GM19395 (cell line): ENCODE measurements at regions not wholly inside any gene's neighbourhood (a gene's known extent, or its start where the extent isn't known, plus 50 kb on each side); places are given as distances from the start of the nearest gene placed in this dataset.
"Not testable (repeated sequence)": the region's sequence is repeated elsewhere in the genome, so short reads cannot be mapped to it uniquely, and the experiment has no call there.

Experiments
- ATAC-seq: cut with Tn5 transposase; IDR thresholded peaks from one replicate; pipeline ENCODE4 v1.9.1; 2021; ENCODE audit warnings: mild to moderate bottlenecking, moderate library complexity; ENCODE audit not compliant: unreplicated experiment

- ATAC-seq, result not testable (repeated sequence)
Measured at GRCh38 chrX:150232222-150232621, 130.9 kb upstream of the MAMLD1 start.

- ATAC-seq, result no peak
Measured at GRCh38 chrX:150234126-150234525, 129.0 kb upstream of the MAMLD1 start.

- ATAC-seq, result no peak
Measured at GRCh38 chrX:150236327-150236726, 126.8 kb upstream of the MAMLD1 start.

GRCh38 chrX:150238632-150239382 is 124.3 kb upstream of the MAMLD1 start:
- no peak for ATAC-seq

- ATAC-seq, result no peak
Measured at GRCh38 chrX:150239946-150240642, 123.0 kb upstream of the MAMLD1 start.

- ATAC-seq, result no peak
Measured at GRCh38 chrX:150240643-150240970, 122.5 kb upstream of the MAMLD1 start.

- ATAC-seq, result no peak
Measured at GRCh38 chrX:150253959-150254620, 109.0 kb upstream of the MAMLD1 start.

GRCh38 chrX:150254909-150255308 is 108.2 kb upstream of the MAMLD1 start:
- ATAC-seq, result no peak

GRCh38 chrX:150255441-150256296 is 107.4 kb upstream of the MAMLD1 start:
- ATAC-seq, result no peak

- ATAC-seq, result no peak
Measured at GRCh38 chrX:150256297-150256650, 106.8 kb upstream of the MAMLD1 start.

- ATAC-seq, result no peak
Measured at GRCh38 chrX:150257353-150258175, 105.6 kb upstream of the MAMLD1 start.

GRCh38 chrX:150258176-150258425 is 105.0 kb upstream of the MAMLD1 start:
- no peak for ATAC-seq

GRCh38 chrX:150258463-150259430 is 104.4 kb upstream of the MAMLD1 start:
- no peak for ATAC-seq

- no peak for ATAC-seq
Measured at GRCh38 chrX:150262456-150262855, 100.7 kb upstream of the MAMLD1 start.

GRCh38 chrX:150268839-150269355 is 94.2 kb upstream of the MAMLD1 start:
- no peak for ATAC-seq

- ATAC-seq, result no peak
Measured at GRCh38 chrX:150269605-150270254, 93.4 kb upstream of the MAMLD1 start.

GRCh38 chrX:150270622-150271021 is 92.5 kb upstream of the MAMLD1 start:
- ATAC-seq, result no peak

- not testable (repeated sequence) for ATAC-seq
Measured at GRCh38 chrX:150273575-150274294, 89.4 kb upstream of the MAMLD1 start.
